Endothelial cell of umbilical vein (primary cell): ENCODE measurements at regions not wholly inside any gene's neighbourhood (a gene's known extent, or its start where the extent isn't known, plus 50 kb on each side); places are given as distances from the start of the nearest gene placed in this dataset.

Experiments used
- BruUV-seq: library from RNA; stranded (reverse); fragments of 400-500 nt; replicated peaks from 2 replicates; lab custom pipeline; 2021; lab: Mats Ljungman, UMichigan
- CTCF ChIA-PET: fragments of 300-600, 350-600 bp; sonication (Branson Sonifier 250); formaldehyde crosslinking; loops from one replicate; lab custom pipeline; 2021; ENCODE audit warnings: antibody characterized with exemption, inconsistent platforms; lab: Charles Lee
- POLR2A ChIA-PET: fragments of 300-600, 350-600 bp; sonication (Branson Sonifier 250); formaldehyde crosslinking; loops from one replicate; lab custom pipeline; 2021; ENCODE audit warnings: antibody characterized with exemption, inconsistent platforms; lab: Charles Lee
- DNase-seq: peaks from one replicate; pipeline ENCODE4 v3.0.0-alpha.2; 2011; ENCODE audit warnings: low read depth, low spot score
- FAIRE-seq: peaks from 2 replicates; lab custom pipeline; 2011; peaks lifted over from hg19 to GRCh38; lab: Jason Lieb, UNC
- H2AFZ ChIP-seq: 2 replicates; pipeline ENCODE4 v1.6.0; 2012; ENCODE audit warnings: low read depth, low read length, control low read depth, inconsistent platforms
- H3K27ac ChIP-seq: 2 replicates; pipeline ENCODE4 v1.5.1; 2011; ENCODE audit warnings: low read depth, mild to moderate bottlenecking, control low read depth, low read length, moderate library complexity; ENCODE audit not compliant: insufficient read depth
- H3K27me3 ChIP-seq, 2 experiments: 2 replicates each; pipeline versions ENCODE4 v1.6.0 to v1.6.1; 2011; ENCODE audit warnings: low read length in 2 of 2, mixed read lengths in 1 of 2; ENCODE audit not compliant: control insufficient read depth in 2 of 2, insufficient read depth in 2 of 2
- H3K36me3 ChIP-seq, 2 experiments: 2 replicates in 1 of 2; 3 replicates in 1 of 2; pipeline ENCODE4 v1.5.1; 2011; ENCODE audit warnings: low read length in 2 of 2, mild to moderate bottlenecking in 1 of 2, moderate library complexity in 1 of 2; ENCODE audit not compliant: control insufficient read depth in 2 of 2, insufficient read depth in 2 of 2; ENCODE audit errors: extremely low read depth in 1 of 2
- H3K4me1 ChIP-seq: 3 replicates; pipeline ENCODE4 v1.5.1; 2011; ENCODE audit warnings: mild to moderate bottlenecking, low read length; ENCODE audit not compliant: control insufficient read depth, insufficient read depth; ENCODE audit errors: extremely low read depth
- H3K4me2 ChIP-seq: 2 replicates; pipeline ENCODE4 v1.6.1; 2011; ENCODE audit warnings: low read length, control low read depth, mixed read lengths; ENCODE audit not compliant: insufficient read depth
- H3K4me3 ChIP-seq, 3 experiments: fragments of 200-600 bp in 1 of 3; sonication (generic), shearing (Covaris generic) in 1 of 3; replicated peaks in 1 of 3; 2 replicates each; pipeline ENCODE4 v1.5.1; 2011 to 2016; ENCODE audit warnings: control low read depth in 3 of 3, low read length in 3 of 3, mild to moderate bottlenecking in 2 of 3, inconsistent platforms in 1 of 3, low read depth in 1 of 3, moderate library complexity in 1 of 3; ENCODE audit not compliant: insufficient read depth in 1 of 3
- H3K79me2 ChIP-seq: 2 replicates; pipeline ENCODE4 v1.6.0; 2012; ENCODE audit warnings: low read length, inconsistent platforms; ENCODE audit not compliant: control insufficient read depth, insufficient read depth
- H3K9ac ChIP-seq: replicated peaks from 2 replicates; pipeline ENCODE3; 2011; ENCODE audit warnings: low read length, control low read depth; ENCODE audit not compliant: insufficient read depth; ENCODE audit errors: extremely low read depth
- H3K9me1 ChIP-seq: replicated peaks from 3 replicates; pipeline ENCODE4 v1.6.0; 2011; ENCODE audit warnings: mild to moderate bottlenecking, low read length; ENCODE audit not compliant: control insufficient read depth, insufficient read depth; ENCODE audit errors: extremely low read depth
- H3K9me3 ChIP-seq: replicated peaks from 2 replicates; pipeline ENCODE4 v1.5.1; 2012; ENCODE audit warnings: low read length, inconsistent platforms; ENCODE audit not compliant: control insufficient read depth, insufficient read depth
- H4K20me1 ChIP-seq: replicated peaks from 2 replicates; pipeline ENCODE3; 2011; ENCODE audit warnings: mild to moderate bottlenecking, low read length; ENCODE audit not compliant: control insufficient read depth, insufficient read depth; ENCODE audit errors: extremely low read depth
- CTCF ChIP-seq, 2 donors: IDR thresholded peaks; 1 replicate in 1 of 2; 2 replicates in 1 of 2; pipeline ENCODE4 v1.5.1; 2011; ENCODE audit warnings: low read length in 2 of 2, mild to moderate bottlenecking in 2 of 2, moderate library complexity in 2 of 2, control low read depth in 1 of 2, inconsistent platforms in 1 of 2, low read depth in 1 of 2; ENCODE audit not compliant: insufficient read depth in 1 of 2; ENCODE audit errors: extremely low read depth in 1 of 2
- EZH2 ChIP-seq: IDR thresholded peaks from 2 replicates; pipeline ENCODE4 v1.6.1; 2012; ENCODE audit warnings: borderline replicate concordance, low read depth, mild to moderate bottlenecking, moderate library complexity, low read length, inconsistent platforms; ENCODE audit not compliant: severe bottlenecking
- GATA2 ChIP-seq: IDR thresholded peaks from 2 replicates; pipeline ENCODE4 v1.7.0; 2011; ENCODE audit warnings: low read depth, mild to moderate bottlenecking, moderate library complexity, mixed read lengths, low read length; ENCODE audit not compliant: insufficient read length, insufficient read depth
- MAX ChIP-seq: IDR thresholded peaks from 2 replicates; pipeline ENCODE4 v1.6.1; 2011; ENCODE audit not compliant: insufficient read depth, insufficient read length
- MYC ChIP-seq: IDR thresholded peaks from one replicate; pipeline ENCODE4 v1.6.1; 2011; ENCODE audit warnings: mild to moderate bottlenecking, low read depth, low read length
- POLR2A ChIP-seq: IDR thresholded peaks from 2 replicates; pipeline ENCODE4 v1.6.1; 2012; ENCODE audit warnings: low read depth, mild to moderate bottlenecking, control low read depth, low read length
- POLR2AphosphoS5 ChIP-seq: IDR thresholded peaks from 2 replicates; pipeline ENCODE4 v1.6.1; 2012; ENCODE audit warnings: low read depth, mild to moderate bottlenecking, control low read depth, low read length, moderate library complexity; ENCODE audit not compliant: insufficient read depth
- dilution Hi-C: fragments of 300-500 bp; cut with MboI; formaldehyde crosslinking; loops from one replicate; pipeline ENCODE4 v1.15.0; 2019; ENCODE audit warnings: low sequenced_read_pairs; ENCODE audit not compliant: extremely low pct_ligation_motif_present
- intact Hi-C: fragments of 100-400 bp; cut with micrococcal nuclease; formaldehyde crosslinking; loops from one replicate; pipeline ENCODE4 v1.10.0; 2022

DNA sequence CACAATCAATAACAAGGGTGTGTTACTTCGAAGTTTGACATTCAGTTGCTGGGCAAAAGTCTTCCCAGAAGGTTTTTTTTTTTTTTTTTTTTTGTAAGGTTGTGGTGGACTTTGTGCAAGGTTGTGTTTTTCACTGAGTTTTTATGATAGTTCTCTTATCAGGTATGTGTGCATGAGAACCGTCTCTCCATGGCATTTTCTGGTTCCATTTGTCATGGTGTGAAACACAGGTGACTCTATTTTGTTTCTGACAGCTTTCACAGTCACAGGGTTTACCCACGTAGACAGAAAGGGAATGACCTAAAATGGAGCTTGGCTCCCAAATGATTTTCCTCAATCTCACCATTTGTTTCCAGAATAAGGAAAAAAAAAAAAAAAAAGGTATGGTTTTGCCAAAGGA lies 1377.2 kb upstream of the CADM2 start:
- Histone ChIP-seq H3K9ac (no peak overlapping the region), H3K79me2 (no peaks in the 10 kb centered on the region), H3K4me2 (no peak overlapping the region), H3K27ac (no peak overlapping the region), H3K4me3 (no peak overlapping the region), H4K20me1 (no peaks in the 10 kb centered on the region), H3K9me1 (no peaks in the 10 kb centered on the region), H3K4me1 (no peaks in the 10 kb centered on the region), H3K9me3 (peaks cover 2% of the 10 kb centered on the region), H3K36me3 (no peaks in the 10 kb centered on the region), H3K27me3 (no peaks in the 10 kb centered on the region), H2AFZ (no peak overlapping the region)
- DNase-seq (no peak), FAIRE-seq (no peak)
- ChIA-PET POLR2A (no interaction called here), CTCF (no interaction called here)
- intact Hi-C loops = no loop called here
- BruUV-seq = no TSS peak
- dilution Hi-C loops = no loop called here
- TF ChIP-seq CTCF (IDR thresholded peaks at IDR 0.05; ENCODE audit: extremely low read depth in 1 of 2, insufficient read depth in 1 of 2, low read depth in 1 of 2, low read length in 2 of 2) (no peak), GATA2 (no peak), POLR2A (no peak), MYC (no peak)

DNA sequence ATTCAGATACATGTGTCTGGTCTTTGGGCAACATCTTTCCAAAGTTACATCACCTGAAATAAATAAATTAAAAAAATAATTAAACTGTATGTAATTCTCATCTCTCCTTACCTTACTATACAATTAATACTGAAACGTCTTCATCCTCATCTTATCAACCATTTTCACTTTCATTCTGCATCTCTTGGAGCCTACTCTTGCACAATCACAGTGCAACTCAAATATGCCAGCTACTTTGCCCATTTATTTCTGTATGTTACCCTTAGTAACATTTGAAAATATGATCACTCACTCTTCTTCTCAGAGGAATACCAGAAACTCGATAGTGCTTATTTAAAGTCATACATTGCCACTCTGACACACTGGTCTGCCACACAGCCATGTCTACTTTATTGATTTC lies 1357.1 kb upstream of the CADM2 start:
- intact Hi-C loops = no loop called here
- ChIA-PET POLR2A (no interaction called here), CTCF (no interaction called here)
- Histone ChIP-seq H2AFZ (no peak overlapping the region), H3K27ac (no peak overlapping the region), H3K36me3 (no peaks in the 10 kb centered on the region), H3K27me3 (no peaks in the 10 kb centered on the region), H3K9ac (no peak overlapping the region), H3K9me3 (no peaks in the 10 kb centered on the region), H3K4me3 (no peak overlapping the region), H3K4me2 (no peak overlapping the region), H3K79me2 (no peaks in the 10 kb centered on the region), H4K20me1 (no peaks in the 10 kb centered on the region), H3K4me1 (no peaks in the 10 kb centered on the region), H3K9me1 (no peaks in the 10 kb centered on the region)
- FAIRE-seq = no peak
- no peak for DNase-seq
- no peak for TF ChIP-seq POLR2A
- no peak for TF ChIP-seq CTCF (IDR thresholded peaks at IDR 0.05; ENCODE audit: extremely low read depth in 1 of 2, insufficient read depth in 1 of 2, low read depth in 1 of 2, low read length in 2 of 2)
- TF ChIP-seq EZH2 = no peak
- TF ChIP-seq GATA2 = no peak
- no peak for TF ChIP-seq MAX
- no peak for TF ChIP-seq MYC
- TF ChIP-seq POLR2AphosphoS5 = no peak
- dilution Hi-C loops = no loop called here
- BruUV-seq = no TSS peak
